Glutamatergic neuron (in vitro differentiated cells): ENCODE measurements at regions not wholly inside any gene's neighbourhood (a gene's known extent, or its start where the extent isn't known, plus 50 kb on each side); places are given as distances from the start of the nearest gene placed in this dataset.

Experiments
- DNase-seq: peaks from one replicate; pipeline ENCODE4 v3.0.0; 2022
- H3K27ac Mint-ChIP-seq: one replicate; pipeline ENCODE4 v1.8.0; 2020; ENCODE audit warnings: mild to moderate bottlenecking, mixed read lengths, inconsistent platforms; ENCODE audit not compliant: unreplicated experiment
- H3K27me3 Mint-ChIP-seq: one replicate; pipeline ENCODE4 v1.8.0; 2020; ENCODE audit warnings: mild to moderate bottlenecking, moderate library complexity, mixed read lengths, inconsistent platforms; ENCODE audit not compliant: unreplicated experiment
- H3K36me3 Mint-ChIP-seq: one replicate; pipeline ENCODE4 v1.8.0; 2020; ENCODE audit warnings: mild to moderate bottlenecking, mixed read lengths, inconsistent platforms; ENCODE audit not compliant: unreplicated experiment
- H3K4me1 Mint-ChIP-seq: one replicate; pipeline ENCODE4 v1.8.0; 2020; ENCODE audit warnings: mild to moderate bottlenecking, low read depth, mixed read lengths, inconsistent platforms; ENCODE audit not compliant: unreplicated experiment
- H3K4me3 Mint-ChIP-seq: one replicate; pipeline ENCODE4 v1.8.0; 2020; ENCODE audit warnings: mild to moderate bottlenecking, mixed read lengths, inconsistent platforms; ENCODE audit not compliant: unreplicated experiment
- H3K9me3 Mint-ChIP-seq: one replicate; pipeline ENCODE4 v1.8.0; 2020; ENCODE audit warnings: mild to moderate bottlenecking, moderate library complexity, mixed read lengths, inconsistent platforms; ENCODE audit not compliant: unreplicated experiment
- TF ChIP-seq, protein P1 (sequence below): fragments of 200-600 bp; sonication (generic); IDR thresholded peaks from one replicate; pipeline ENCODE4 v1.5.0; 2021; ENCODE audit not compliant: partially characterized antibody, unreplicated experiment

- Mint-ChIP-seq H3K27ac (no peak overlapping the region), H3K4me1 (no peaks in the 10 kb centered on the region), H3K36me3 (no peaks in the 10 kb centered on the region), H3K4me3 (no peak overlapping the region), H3K27me3 (peaks cover 2% of the 10 kb centered on the region), H3K9me3 (no peaks in the 10 kb centered on the region)
- no peak for DNase-seq
- TF ChIP-seq, protein P1, sequence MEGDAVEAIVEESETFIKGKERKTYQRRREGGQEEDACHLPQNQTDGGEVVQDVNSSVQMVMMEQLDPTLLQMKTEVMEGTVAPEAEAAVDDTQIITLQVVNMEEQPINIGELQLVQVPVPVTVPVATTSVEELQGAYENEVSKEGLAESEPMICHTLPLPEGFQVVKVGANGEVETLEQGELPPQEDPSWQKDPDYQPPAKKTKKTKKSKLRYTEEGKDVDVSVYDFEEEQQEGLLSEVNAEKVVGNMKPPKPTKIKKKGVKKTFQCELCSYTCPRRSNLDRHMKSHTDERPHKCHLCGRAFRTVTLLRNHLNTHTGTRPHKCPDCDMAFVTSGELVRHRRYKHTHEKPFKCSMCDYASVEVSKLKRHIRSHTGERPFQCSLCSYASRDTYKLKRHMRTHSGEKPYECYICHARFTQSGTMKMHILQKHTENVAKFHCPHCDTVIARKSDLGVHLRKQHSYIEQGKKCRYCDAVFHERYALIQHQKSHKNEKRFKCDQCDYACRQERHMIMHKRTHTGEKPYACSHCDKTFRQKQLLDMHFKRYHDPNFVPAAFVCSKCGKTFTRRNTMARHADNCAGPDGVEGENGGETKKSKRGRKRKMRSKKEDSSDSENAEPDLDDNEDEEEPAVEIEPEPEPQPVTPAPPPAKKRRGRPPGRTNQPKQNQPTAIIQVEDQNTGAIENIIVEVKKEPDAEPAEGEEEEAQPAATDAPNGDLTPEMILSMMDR = no peak
These were observed 142.7 kb upstream of the SLC35B3 start for GRCh38 chr6:8578006-8578405.

DNA sequence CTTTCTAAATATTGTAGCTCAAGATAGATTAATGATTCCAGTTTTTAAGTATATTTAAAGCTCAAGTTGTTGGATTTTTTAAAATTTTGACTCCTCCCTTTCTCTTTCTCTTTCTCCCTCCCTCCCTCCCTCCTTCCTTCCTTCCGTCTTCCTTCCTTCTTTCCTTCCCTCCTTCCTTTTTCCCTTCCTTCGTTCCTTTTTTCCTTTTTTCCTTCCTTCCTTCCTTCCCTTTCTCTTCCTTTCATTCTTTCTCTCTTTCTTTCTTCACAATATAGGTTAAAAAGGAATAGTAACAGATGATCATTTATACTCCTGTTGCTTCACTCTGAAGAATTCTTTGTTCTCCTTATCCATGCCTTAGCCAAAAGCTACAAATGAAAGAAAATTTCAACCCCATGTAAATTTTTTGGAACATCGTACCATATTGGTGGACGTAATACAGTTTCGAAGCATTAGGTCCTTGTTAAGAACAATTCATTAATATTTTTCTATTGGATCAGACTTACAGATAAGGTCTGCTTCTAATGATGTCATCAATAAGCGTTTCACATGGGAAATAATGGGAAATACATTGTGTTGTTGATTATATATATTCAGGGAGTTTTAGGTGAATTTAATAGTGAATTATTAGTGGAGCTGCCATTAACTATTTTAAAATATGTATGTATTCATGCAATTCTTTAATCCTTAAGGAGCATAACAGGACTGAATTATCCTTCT lies 139.6 kb upstream of the SLC35B3 start:
- TF ChIP-seq, protein P1 = no peak
- Mint-ChIP-seq H3K27me3 (peaks cover 2% of the 10 kb centered on the region), H3K4me1 (no peaks in the 10 kb centered on the region), H3K27ac (no peak overlapping the region), H3K36me3 (no peaks in the 10 kb centered on the region), H3K9me3 (no peaks in the 10 kb centered on the region), H3K4me3 (no peak overlapping the region)
- no peak for DNase-seq

DNA sequence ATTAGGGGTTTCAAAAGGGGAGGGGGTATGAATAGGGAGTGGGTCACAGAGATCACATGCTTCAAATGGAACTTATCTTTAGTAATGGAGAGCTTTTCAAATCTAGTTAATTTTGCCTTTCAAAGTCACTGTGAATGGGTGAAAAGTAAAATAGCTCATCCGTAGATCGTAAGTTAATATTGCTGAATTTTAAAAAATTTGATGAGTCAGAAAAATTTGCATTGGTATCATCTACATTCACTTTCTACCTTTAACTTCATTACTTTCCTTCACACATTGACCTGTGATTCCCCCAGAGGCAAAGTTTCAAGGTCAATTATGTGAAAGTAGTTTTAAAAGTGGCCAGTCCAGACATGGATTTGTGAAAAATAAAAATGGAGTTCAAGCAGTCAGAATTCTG lies 139.0 kb upstream of the SLC35B3 start:
- TF ChIP-seq, protein P1 = no peak
- no peaks in the 10 kb centered on the region for H3K4me1 Mint-ChIP-seq
- H3K9me3 Mint-ChIP-seq = no peaks in the 10 kb centered on the region
- no peaks in the 10 kb centered on the region for H3K36me3 Mint-ChIP-seq
- no peak for DNase-seq
- peaks cover 4% of the 10 kb centered on the region for H3K27me3 Mint-ChIP-seq
- H3K4me3 Mint-ChIP-seq = no peak overlapping the region
- no peak overlapping the region for H3K27ac Mint-ChIP-seq

GRCh38 chr6:8570256-8570920 lies 135.0 kb upstream of the SLC35B3 start:
- Mint-ChIP-seq H3K4me3 (no peak overlapping the region), H3K4me1 (no peaks in the 10 kb centered on the region), H3K36me3 (no peaks in the 10 kb centered on the region), H3K27ac (no peak overlapping the region), H3K27me3 (peaks cover 3% of the 10 kb centered on the region), H3K9me3 (no peaks in the 10 kb centered on the region)
- TF ChIP-seq, protein P1 = no peak
- DNase-seq = no peak

DNA sequence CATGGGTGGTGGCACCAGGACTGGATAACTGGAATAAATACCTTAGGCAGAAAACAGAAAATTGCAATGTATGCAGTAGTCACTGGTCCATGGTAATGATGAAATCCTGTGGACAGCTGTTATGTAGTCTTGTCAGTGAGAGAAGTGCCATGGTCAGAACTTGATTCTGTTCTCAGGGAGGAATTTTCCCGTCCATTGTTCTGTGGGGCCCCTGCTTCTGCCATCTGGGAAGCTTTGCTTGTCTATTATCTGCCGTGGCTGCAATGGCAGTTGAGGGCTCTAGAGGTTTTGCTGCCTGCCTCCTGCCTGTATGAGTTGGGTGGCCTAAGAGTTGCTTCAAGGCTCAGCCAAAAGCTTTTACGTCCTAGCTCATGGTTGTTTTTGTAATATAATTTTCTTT lies 126.8 kb upstream of the SLC35B3 start:
- no peak for DNase-seq
- Mint-ChIP-seq H3K4me3 (no peak overlapping the region), H3K9me3 (no peaks in the 10 kb centered on the region), H3K27me3 (no peaks in the 10 kb centered on the region), H3K4me1 (peaks cover 2% of the 10 kb centered on the region), H3K36me3 (no peaks in the 10 kb centered on the region), H3K27ac (no peak overlapping the region)
- TF ChIP-seq, protein P1 = no peak
